Progenitor cell of endocrine pancreas (in vitro differentiated cells): ENCODE measurements at regions not wholly inside any gene's neighbourhood (a gene's known extent, or its start where the extent isn't known, plus 50 kb on each side); places are given as distances from the start of the nearest gene placed in this dataset.

Experiments used
- DNase-seq: peaks from one replicate; pipeline ENCODE4 v3.0.0; 2021; ENCODE audit warnings: low spot score; ENCODE audit not compliant: unreplicated experiment
- H3K27ac Mint-ChIP-seq: 2 replicates; pipeline ENCODE4 v1.8.0; 2021; ENCODE audit warnings: mild to moderate bottlenecking, moderate library complexity, mixed read lengths
- H3K27me3 Mint-ChIP-seq: 2 replicates; pipeline ENCODE4 v1.8.0; 2021; ENCODE audit warnings: mixed read lengths
- H3K36me3 Mint-ChIP-seq: 2 replicates; pipeline ENCODE4 v1.8.0; 2022; ENCODE audit warnings: mixed read lengths; ENCODE audit not compliant: insufficient read depth
- H3K4me1 Mint-ChIP-seq: 2 replicates; pipeline ENCODE4 v1.8.0; 2021; ENCODE audit warnings: low read depth, mixed read lengths
- H3K4me3 Mint-ChIP-seq: 2 replicates; pipeline ENCODE4 v1.8.0; 2021; ENCODE audit warnings: low read depth, mild to moderate bottlenecking, moderate library complexity, mixed read lengths
- H3K9me3 Mint-ChIP-seq: 2 replicates; pipeline ENCODE4 v1.8.0; 2021; ENCODE audit warnings: low read depth, mixed read lengths
- CTCF ChIP-seq: fragments of 200-600 bp; sonication (generic); IDR thresholded peaks from one replicate; pipeline ENCODE4 v1.5.0; 2021; ENCODE audit warnings: antibody characterized with exemption, mild to moderate bottlenecking; ENCODE audit not compliant: unreplicated experiment

GRCh38 chr12:63308671-63309070, 157.7 kb upstream of the AVPR1A start:
- Mint-ChIP-seq H3K4me1 (no peaks in the 10 kb centered on the region), H3K27me3 (no peaks in the 10 kb centered on the region), H3K4me3 (no peak overlapping the region), H3K27ac (no peak overlapping the region), H3K9me3 (peaks cover 5% of the 10 kb centered on the region), H3K36me3 (no peaks in the 10 kb centered on the region)
- DNase-seq, result no peak
- TF ChIP-seq CTCF, result no peak

- peaks cover 5% of the 10 kb centered on the region for H3K9me3 Mint-ChIP-seq
- H3K36me3 Mint-ChIP-seq, result no peaks in the 10 kb centered on the region
- H3K4me3 Mint-ChIP-seq, result no peak overlapping the region
- H3K27ac Mint-ChIP-seq, result no peak overlapping the region
- H3K4me1 Mint-ChIP-seq, result no peaks in the 10 kb centered on the region
- no peak for DNase-seq
- no peaks in the 10 kb centered on the region for H3K27me3 Mint-ChIP-seq
- TF ChIP-seq CTCF, result no peak
Measured at GRCh38 chr12:63307849-63308248, 156.8 kb upstream of the AVPR1A start.

GRCh38 chr12:63305901-63306875, 155.2 kb upstream of the AVPR1A start:
- peaks cover 5% of the 10 kb centered on the region for H3K9me3 Mint-ChIP-seq
- H3K27me3 Mint-ChIP-seq, result no peaks in the 10 kb centered on the region
- H3K27ac Mint-ChIP-seq, result no peak overlapping the region
- no peak for DNase-seq
- H3K4me1 Mint-ChIP-seq, result no peaks in the 10 kb centered on the region
- no peak overlapping the region for H3K4me3 Mint-ChIP-seq
- TF ChIP-seq CTCF, result no peak
- H3K36me3 Mint-ChIP-seq, result no peaks in the 10 kb centered on the region

GRCh38 chr12:63304887-63305316, 153.9 kb upstream of the AVPR1A start:
- no peaks in the 10 kb centered on the region for H3K4me1 Mint-ChIP-seq
- no peak for DNase-seq
- no peaks in the 10 kb centered on the region for H3K27me3 Mint-ChIP-seq
- no peak for TF ChIP-seq CTCF
- no peak overlapping the region for H3K4me3 Mint-ChIP-seq
- H3K27ac Mint-ChIP-seq, result no peak overlapping the region
- H3K36me3 Mint-ChIP-seq, result no peaks in the 10 kb centered on the region
- H3K9me3 Mint-ChIP-seq, result no peaks in the 10 kb centered on the region

GRCh38 chr12:63302941-63303536, 152.0 kb upstream of the AVPR1A start:
- no peak overlapping the region for H3K4me3 Mint-ChIP-seq
- TF ChIP-seq CTCF, result no peak
- no peaks in the 10 kb centered on the region for H3K36me3 Mint-ChIP-seq
- no peak for DNase-seq
- no peak overlapping the region for H3K27ac Mint-ChIP-seq
- H3K27me3 Mint-ChIP-seq, result no peaks in the 10 kb centered on the region
- no peaks in the 10 kb centered on the region for H3K9me3 Mint-ChIP-seq
- peaks cover 5% of the 10 kb centered on the region for H3K4me1 Mint-ChIP-seq
